ENCODE measurements at regions not wholly inside any gene's neighbourhood (a gene's known extent, or its start where the extent isn't known, plus 50 kb on each side); places are given as distances from the start of the nearest gene placed in this dataset.

- WGBS: 64% methylated on average over 1 of the region's 5 CpGs
- no peaks in the 10 kb centered on the region for H3K79me1 ChIP-seq (replicated peaks; ENCODE audit: low read length, poor library complexity, severe bottlenecking)
Observed at GRCh38 chrX:17242470-17242869, 132.5 kb upstream of the NHS start.

DNA sequence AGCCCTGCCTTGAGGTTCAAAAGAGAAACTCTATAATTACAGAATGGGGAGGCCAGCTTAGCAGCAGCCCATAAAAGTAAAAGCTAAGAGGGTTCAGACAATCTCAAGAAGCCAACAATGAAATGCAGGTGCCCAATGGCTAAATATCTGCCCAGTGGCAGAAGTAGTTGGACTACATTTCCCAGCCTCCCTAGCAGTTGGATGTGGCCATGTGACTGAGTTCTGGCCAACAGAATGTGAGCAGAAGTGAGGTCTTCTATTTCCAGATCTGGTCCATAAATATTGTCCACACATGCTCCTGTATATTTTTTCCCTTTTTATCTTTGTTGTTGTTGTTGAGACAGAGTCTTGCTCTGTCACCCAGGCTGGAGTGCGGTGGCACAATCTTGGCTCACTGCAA lies 127.9 kb upstream of the NHS start:
- Histone ChIP-seq H2AK5ac (ENCODE audit: low read length, severe bottlenecking) (no peak overlapping the region), H3K18ac (ENCODE audit: low read depth in 1 of 2, low read length in 2 of 2) (no peak overlapping the region), H3K23ac (ENCODE audit: low read length in 2 of 2) (no peak overlapping the region), H3K27me3 (ENCODE audit: control insufficient read depth in 1 of 2, insufficient read depth in 1 of 2, low read length in 2 of 2) (peaks cover 0 to 7% of the 10 kb centered on the region in 2 experiments), H2BK5ac (ENCODE audit: low read depth, low read length, poor library complexity, severe bottlenecking) (no peak overlapping the region), H2BK12ac (ENCODE audit: low read length in 2 of 2) (no peak overlapping the region), H3K27ac (ENCODE audit: low read length, poor library complexity, severe bottlenecking) (no peak overlapping the region), H3K4me1 (ENCODE audit: control insufficient read depth, insufficient read depth, low read depth, low read length) (no peaks in the 10 kb centered on the region), H4K91ac (ENCODE audit: low read length) (no peak overlapping the region), H3K9ac (ENCODE audit: low read length) (no peak overlapping the region), H3K14ac (ENCODE audit: low read length in 2 of 2) (no peak overlapping the region), H3K4me3 (ENCODE audit: insufficient read depth in 1 of 2, low read depth in 1 of 2, low read length in 2 of 2) (no peak overlapping the region), H3K36me3 (ENCODE audit: control insufficient read depth in 1 of 2, insufficient read depth in 2 of 2, low read depth in 1 of 2, low read length in 2 of 2) (no peaks in the 10 kb centered on the region), H3K9me3 (ENCODE audit: control insufficient read depth, low read length) (no peaks in the 10 kb centered on the region), H2AFZ (ENCODE audit: low read depth, low read length) (no peak overlapping the region), H2BK15ac (ENCODE audit: low read depth, poor library complexity, severe bottlenecking) (no peak overlapping the region), H3K4me2 (ENCODE audit: low read length, poor library complexity, severe bottlenecking) (no peak overlapping the region), H2BK120ac (ENCODE audit: low read depth, low read length) (no peak overlapping the region), H3K4ac (ENCODE audit: low read depth in 1 of 2, low read length in 2 of 2) (no peak overlapping the region), H4K8ac (ENCODE audit: low read length) (no peak overlapping the region), H3K79me1 (replicated peaks; ENCODE audit: low read length, poor library complexity, severe bottlenecking) (no peaks in the 10 kb centered on the region)
- 100% methylated on average over 1 of the region's 1 CpG for WGBS
- DNase-seq: no peak

More at GRCh38 chrX:17242470-17242869, 132.5 kb upstream of the NHS start:
- Histone ChIP-seq H3K27me3 (ENCODE audit: control insufficient read depth in 1 of 2, insufficient read depth in 1 of 2, low read length in 2 of 2) (peaks cover 4 to 40% of the 10 kb centered on the region in 2 experiments), H2BK5ac (ENCODE audit: low read depth, low read length, poor library complexity, severe bottlenecking) (no peak overlapping the region), H3K18ac (ENCODE audit: low read depth in 1 of 2, low read length in 2 of 2) (no peak overlapping the region), H3K9me3 (ENCODE audit: control insufficient read depth, low read length) (no peaks in the 10 kb centered on the region), H3K9ac (ENCODE audit: low read length) (no peak overlapping the region), H4K8ac (ENCODE audit: low read length) (no peak overlapping the region), H2AFZ (ENCODE audit: low read depth, low read length) (no peak overlapping the region), H3K23ac (ENCODE audit: low read length in 2 of 2) (no peak overlapping the region), H3K27ac (ENCODE audit: low read length, poor library complexity, severe bottlenecking) (no peak overlapping the region), H3K4me1 (ENCODE audit: control insufficient read depth, insufficient read depth, low read depth, low read length) (no peaks in the 10 kb centered on the region), H4K91ac (ENCODE audit: low read length) (no peak overlapping the region), H2BK12ac (ENCODE audit: low read length in 2 of 2) (no peak overlapping the region), H3K4me3 (ENCODE audit: insufficient read depth in 1 of 2, low read depth in 1 of 2, low read length in 2 of 2) (no peak overlapping the region), H2BK15ac (ENCODE audit: low read depth, poor library complexity, severe bottlenecking) (no peak overlapping the region), H3K4ac (ENCODE audit: low read depth in 1 of 2, low read length in 2 of 2) (no peak overlapping the region), H3K36me3 (ENCODE audit: control insufficient read depth in 1 of 2, insufficient read depth in 2 of 2, low read depth in 1 of 2, low read length in 2 of 2) (no peaks in the 10 kb centered on the region), H3K4me2 (ENCODE audit: low read length, poor library complexity, severe bottlenecking) (no peak overlapping the region), H3K14ac (ENCODE audit: low read length in 2 of 2) (no peak overlapping the region), H2BK120ac (ENCODE audit: low read depth, low read length) (no peak overlapping the region), H2AK5ac (ENCODE audit: low read length, severe bottlenecking) (no peak overlapping the region)
- DNase-seq: peak; percentile 18

- H3K79me1 ChIP-seq (replicated peaks; ENCODE audit: low read length, poor library complexity, severe bottlenecking): no peaks in the 10 kb centered on the region
- H3K18ac ChIP-seq (ENCODE audit: low read depth in 1 of 2, low read length in 2 of 2): no peak overlapping the region
- no peak overlapping the region for H3K23ac ChIP-seq (ENCODE audit: low read length in 2 of 2)
- H3K36me3 ChIP-seq (ENCODE audit: control insufficient read depth in 1 of 2, insufficient read depth in 2 of 2, low read depth in 1 of 2, low read length in 2 of 2): no peaks in the 10 kb centered on the region
- H3K9me3 ChIP-seq (ENCODE audit: control insufficient read depth, low read length): peaks cover 7% of the 10 kb centered on the region
- peaks cover 0 to 3% of the 10 kb centered on the region in 2 experiments for H3K27me3 ChIP-seq (ENCODE audit: control insufficient read depth in 1 of 2, insufficient read depth in 1 of 2, low read length in 2 of 2)
- no peak overlapping the region for H3K4me3 ChIP-seq (ENCODE audit: insufficient read depth in 1 of 2, low read depth in 1 of 2, low read length in 2 of 2)
- no CpG with 5 or more reads among the region's 2 CpGs for WGBS
- H3K14ac ChIP-seq (ENCODE audit: low read length in 2 of 2): no peak overlapping the region
- H2BK5ac ChIP-seq (ENCODE audit: low read depth, low read length, poor library complexity, severe bottlenecking): no peak overlapping the region
- H3K9ac ChIP-seq (ENCODE audit: low read length): no peak overlapping the region
- H3K4ac ChIP-seq (ENCODE audit: low read depth in 1 of 2, low read length in 2 of 2): no peak overlapping the region
- no peak for DNase-seq
- H2BK12ac ChIP-seq (ENCODE audit: low read length in 2 of 2): no peak overlapping the region
- H3K4me1 ChIP-seq (ENCODE audit: control insufficient read depth, insufficient read depth, low read depth, low read length): no peaks in the 10 kb centered on the region
- no peak overlapping the region for H4K91ac ChIP-seq (ENCODE audit: low read length)
- H3K4me2 ChIP-seq (ENCODE audit: low read length, poor library complexity, severe bottlenecking): no peak overlapping the region
- H2AFZ ChIP-seq (ENCODE audit: low read depth, low read length): no peak overlapping the region
- no peak overlapping the region for H2BK120ac ChIP-seq (ENCODE audit: low read depth, low read length)
- H2AK5ac ChIP-seq (ENCODE audit: low read length, severe bottlenecking): no peak overlapping the region
- H2BK15ac ChIP-seq (ENCODE audit: low read depth, poor library complexity, severe bottlenecking): no peak overlapping the region
- no peak overlapping the region for H4K8ac ChIP-seq (ENCODE audit: low read length)
- H3K27ac ChIP-seq (ENCODE audit: low read length, poor library complexity, severe bottlenecking): no peak overlapping the region
Observed at GRCh38 chrX:17262123-17262522, 112.9 kb upstream of the NHS start.

GRCh38 chrX:17266136-17266535 lies 108.9 kb upstream of the NHS start:
- H3K18ac ChIP-seq (ENCODE audit: low read depth in 1 of 2, low read length in 2 of 2): no peak overlapping the region

More at GRCh38 chrX:17266136-17266535, 108.9 kb upstream of the NHS start:
- Histone ChIP-seq H3K4me1 (ENCODE audit: control insufficient read depth, insufficient read depth, low read depth, low read length) (no peaks in the 10 kb centered on the region), H2AK5ac (ENCODE audit: low read length, severe bottlenecking) (no peak overlapping the region), H2BK120ac (ENCODE audit: low read depth, low read length) (no peak overlapping the region), H2BK15ac (ENCODE audit: low read depth, poor library complexity, severe bottlenecking) (no peak overlapping the region), H3K4ac (ENCODE audit: low read depth in 1 of 2, low read length in 2 of 2) (no peak overlapping the region), H4K91ac (ENCODE audit: low read length) (no peak overlapping the region), H3K27me3 (ENCODE audit: control insufficient read depth in 1 of 2, insufficient read depth in 1 of 2, low read length in 2 of 2) (peaks cover 0 to 7% of the 10 kb centered on the region in 2 experiments), H3K23ac (ENCODE audit: low read length in 2 of 2) (no peak overlapping the region), H4K8ac (ENCODE audit: low read length) (no peak overlapping the region), H2BK12ac (ENCODE audit: low read length in 2 of 2) (no peak overlapping the region), H3K4me3 (ENCODE audit: insufficient read depth in 1 of 2, low read depth in 1 of 2, low read length in 2 of 2) (no peak overlapping the region), H3K27ac (ENCODE audit: low read length, poor library complexity, severe bottlenecking) (no peak overlapping the region), H3K14ac (ENCODE audit: low read length in 2 of 2) (no peak overlapping the region), H3K36me3 (ENCODE audit: control insufficient read depth in 1 of 2, insufficient read depth in 2 of 2, low read depth in 1 of 2, low read length in 2 of 2) (no peaks in the 10 kb centered on the region), H3K79me1 (replicated peaks; ENCODE audit: low read length, poor library complexity, severe bottlenecking) (no peaks in the 10 kb centered on the region), H3K9me3 (ENCODE audit: control insufficient read depth, low read length) (peaks cover 7% of the 10 kb centered on the region), H2BK5ac (ENCODE audit: low read depth, low read length, poor library complexity, severe bottlenecking) (no peak overlapping the region), H2AFZ (ENCODE audit: low read depth, low read length) (no peak overlapping the region), H3K9ac (ENCODE audit: low read length) (no peak overlapping the region), H3K4me2 (ENCODE audit: low read length, poor library complexity, severe bottlenecking) (no peak overlapping the region)
- no peak for DNase-seq

All from mesenchymal stem cell (in vitro differentiated cells and primary cell).